HepG2 (cell line): ENCODE measurements at regions not wholly inside any gene's neighbourhood (a gene's known extent, or its start where the extent isn't known, plus 50 kb on each side); places are given as distances from the start of the nearest gene placed in this dataset.

Experiments used
- ATAC-seq: fragments of 200-7000 bp; cut with Tn5 transposase; 3 replicates; pipeline ENCODE4 v1.9.1; 2020; ENCODE audit warnings: mild to moderate bottlenecking, moderate library complexity
- BruUV-seq: library from RNA; stranded (reverse); fragments of 400-500 nt; replicated peaks from 2 replicates; lab custom pipeline; 2021; lab: Mats Ljungman, UMichigan
- CTCF ChIA-PET: fragments of 300-600 bp; formaldehyde crosslinking; extraction: SDS; loops from one replicate; lab custom pipeline; 2021; ENCODE audit warnings: low total read pairs, inconsistent platforms, low intra/inter-chr PET ratio; lab: Yijun Ruan, JAX
- POLR2A ChIA-PET: fragments of 350-600 bp; sonication (Branson Sonifier 250); formaldehyde crosslinking; loops from one replicate; lab custom pipeline; 2020; ENCODE audit warnings: antibody characterized with exemption, inconsistent platforms; lab: Yijun Ruan, JAX
- DNase-seq: peaks from one replicate; pipeline ENCODE4 v3.0.0-alpha.2; 2015; ENCODE audit warnings: low spot score
- FAIRE-seq: peaks from 3 replicates; lab custom pipeline; 2011; peaks lifted over from hg19 to GRCh38; lab: Jason Lieb, UNC
- H2AFZ ChIP-seq: one replicate; pipeline ENCODE4 v1.6.1; 2011; ENCODE audit warnings: low read length, inconsistent platforms
- H3K27ac ChIP-seq: fragments of 300-600 bp; 3 replicates; pipeline ENCODE4 v1.8.0; 2011; ENCODE audit warnings: mixed run types, mild to moderate bottlenecking, mixed read lengths, low read length, inconsistent platforms; ENCODE audit not compliant: insufficient read depth; ENCODE audit errors: extremely low read length
- H3K27me3 ChIP-seq, 2 experiments: fragments of 200-600 bp in 1 of 2; 2 replicates in 1 of 2; 3 replicates in 1 of 2; pipeline versions ENCODE4 v1.6.0 to v1.8.0; 2011; ENCODE audit warnings: low read length in 2 of 2, mild to moderate bottlenecking in 2 of 2, moderate library complexity in 2 of 2, inconsistent platforms in 1 of 2; ENCODE audit not compliant: insufficient read depth in 2 of 2, control insufficient read depth in 1 of 2
- H3K36me3 ChIP-seq, 2 experiments: fragments of 200-600 bp in 1 of 2; replicated peaks in 1 of 2; 2 replicates in 1 of 2; 3 replicates in 1 of 2; pipeline versions ENCODE4 v1.5.1 to v1.8.0; 2011; ENCODE audit warnings: low read length in 2 of 2, inconsistent platforms in 1 of 2; ENCODE audit not compliant: insufficient read depth in 2 of 2, control insufficient read depth in 1 of 2
- H3K4me1 ChIP-seq: 2 replicates; pipeline ENCODE4 v1.5.1; 2012; ENCODE audit warnings: low read length, inconsistent platforms; ENCODE audit not compliant: insufficient read depth
- H3K4me2 ChIP-seq: 2 replicates; pipeline ENCODE4 v1.6.0; 2011; ENCODE audit warnings: low read depth, low read length, inconsistent platforms
- H3K4me3 ChIP-seq, 3 experiments: fragments of 200-600 bp in 1 of 3; sonication (generic), shearing (Covaris generic) in 1 of 3; replicated peaks in 1 of 3; 2 replicates each; pipeline ENCODE4 v1.5.1; 2011 to 2016; ENCODE audit warnings: low read length in 3 of 3, inconsistent platforms in 2 of 3, low read depth in 2 of 3, mild to moderate bottlenecking in 2 of 3, control low read depth in 1 of 3, mixed read lengths in 1 of 3; ENCODE audit not compliant: insufficient read depth in 1 of 3
- H3K79me2 ChIP-seq: one replicate; pipeline ENCODE4 v1.6.1; 2011; ENCODE audit warnings: low read length, inconsistent platforms; ENCODE audit not compliant: insufficient read depth
- H3K9ac ChIP-seq: 2 replicates; pipeline ENCODE4 v1.6.0; 2011; ENCODE audit warnings: mild to moderate bottlenecking, low read depth, low read length, inconsistent platforms; ENCODE audit not compliant: insufficient read depth
- H3K9me3 ChIP-seq: 2 replicates; pipeline ENCODE4 v1.5.1; 2012; ENCODE audit warnings: mild to moderate bottlenecking, low read length
- H4K20me1 ChIP-seq: 2 replicates; pipeline ENCODE4 v1.6.0; 2011; ENCODE audit warnings: inconsistent platforms, mild to moderate bottlenecking, low read length, moderate library complexity; ENCODE audit not compliant: insufficient read depth
- CEBPB ChIP-seq: IDR thresholded peaks from 2 replicates; pipeline ENCODE4 v1.6.1; 2011; ENCODE audit warnings: low read depth, low read length, improper control_type of control experiment, borderline replicate concordance
- FOXA1 ChIP-seq, 2 experiments: fragments of 450-650 bp in 1 of 2; sonication (generic) in 1 of 2; formaldehyde crosslinking in 1 of 2; IDR thresholded peaks; 2 replicates each; pipeline versions ENCODE4 v1.4.0 to v1.6.1; 2016 to 2020; ENCODE audit warnings: missing genetic modification reagents in 1 of 2
- FOXO4 ChIP-seq: sonication (generic); formaldehyde crosslinking; conservative IDR thresholded peaks from 2 replicates; pipeline ENCODE4 v1.8.1; 2023; ENCODE audit warnings: missing genetic modification reagents
- MEIS2 ChIP-seq: sonication (generic); formaldehyde crosslinking; IDR thresholded peaks from 2 replicates; pipeline ENCODE4 v1.9.0; 2021; ENCODE audit warnings: mild to moderate bottlenecking, missing genetic modification reagents
- PAWR ChIP-seq: sonication (generic); formaldehyde crosslinking; IDR thresholded peaks from 2 replicates; pipeline ENCODE4 v1.4.0; 2020; ENCODE audit warnings: missing genetic modification reagents, mild to moderate bottlenecking, borderline replicate concordance
- STAG1 ChIP-seq: sonication (generic); formaldehyde crosslinking; IDR thresholded peaks from 2 replicates; pipeline ENCODE4 v1.4.0; 2020; ENCODE audit warnings: missing genetic modification reagents
- ZNF143 ChIP-seq: sonication (generic); formaldehyde crosslinking; IDR thresholded peaks from 2 replicates; pipeline ENCODE4 v1.4.0; 2020; ENCODE audit warnings: missing genetic modification reagents
- ZNF205 ChIP-seq: IDR thresholded peaks from 2 replicates; pipeline ENCODE4 v1.6.1; 2018; ENCODE audit warnings: missing biosample characterization, missing genetic modification reagents
- ZNF296 ChIP-seq: sonication (generic); formaldehyde crosslinking; conservative IDR thresholded peaks from 2 replicates; pipeline ENCODE4 v1.5.0; 2020; ENCODE audit warnings: mild to moderate bottlenecking, missing genetic modification reagents
- ZNF318 ChIP-seq: sonication (generic); formaldehyde crosslinking; IDR thresholded peaks from 2 replicates; pipeline ENCODE4 v1.4.0; 2020; ENCODE audit warnings: mild to moderate bottlenecking, missing genetic modification reagents
- ZNF580 ChIP-seq: IDR thresholded peaks from 2 replicates; pipeline ENCODE4 v1.6.1; 2016; ENCODE audit warnings: low read depth, borderline replicate concordance
- ZNF614 ChIP-seq: IDR thresholded peaks from 2 replicates; pipeline ENCODE4 v1.6.1; 2018; ENCODE audit warnings: missing biosample characterization, missing genetic modification reagents, inconsistent platforms, borderline replicate concordance
- ZZZ3 ChIP-seq: sonication (generic); formaldehyde crosslinking; IDR thresholded peaks from 2 replicates; pipeline ENCODE4 v1.4.0; 2020; ENCODE audit warnings: missing genetic modification reagents, mild to moderate bottlenecking, borderline replicate concordance
- WGBS: methylation state at CpG from one replicate; pipeline ENCODE4 v1.1.6; 2017; ENCODE audit warnings: low lambda C conversion rate; 5-methylcytosine and 5-hydroxymethylcytosine counted together
- in situ Hi-C: cut with HindIII; loops from 2 replicates; pipeline ENCODE4 v1.10.0; 2017; ENCODE audit warnings: low pct_unique_long_range_greater_than_20kb; ENCODE audit not compliant: extremely low pct_ligation_motif_present
- intact Hi-C: fragments of 100-400 bp; cut with micrococcal nuclease; formaldehyde crosslinking; loops from one replicate; pipeline ENCODE4 v1.10.0; 2022; ENCODE audit not compliant: unreplicated experiment

GRCh38 chr10:121365566-121365965, 232.7 kb downstream of the FGFR2 start (continued):
- TF ChIP-seq FOXA1 (IDR thresholded peaks at IDR 0.05) = no peak
- no peak for TF ChIP-seq FOXA1 (CRISPR knock-in tag; IDR thresholded peaks at IDR 0.05)
- TF ChIP-seq ZNF296 (CRISPR knock-in tag) = no peak
- no peak for TF ChIP-seq STAG1
- TF ChIP-seq ZNF205 (CRISPR knock-in tag) = no peak
- no peak for TF ChIP-seq FOXO4 (CRISPR knock-in tag)

- in situ Hi-C loops = no loop called here
- WGBS = 1% methylated on average over 9 of the region's 9 CpGs
- POLR2A ChIA-PET = no interaction called here
- no peaks in the 10 kb centered on the region for H3K79me2 ChIP-seq
- FAIRE-seq (peak; percentile 86), ATAC-seq (peak; percentile 98), DNase-seq (peak; percentile 78)
- H3K4me3 ChIP-seq = peak overlapping the region in 1 of 3 experiments; percentile 8; a peak in 1 of 6 replicates
- H3K4me1 ChIP-seq = peaks cover 20% of the 10 kb centered on the region
- peaks cover 0 to 5% of the 10 kb centered on the region in 2 experiments; a peak in 1 of 5 replicates for H3K27me3 ChIP-seq
- no peaks in the 10 kb centered on the region for H3K36me3 ChIP-seq
- BruUV-seq = no TSS peak
- H4K20me1 ChIP-seq = no peaks in the 10 kb centered on the region
- CTCF ChIA-PET = no interaction called here
- no peaks in the 10 kb centered on the region for H3K9me3 ChIP-seq
- peak overlapping the region; percentile 39 for H3K4me2 ChIP-seq
- H3K27ac ChIP-seq = no peak overlapping the region
- no peak overlapping the region for H3K9ac ChIP-seq
- no peak overlapping the region for H2AFZ ChIP-seq
- intact Hi-C loops = no loop called here
- TF ChIP-seq ZNF143 (CRISPR knock-in tag) (no peak), ZNF318 (CRISPR knock-in tag) (no peak), PAWR (CRISPR knock-in tag) (no peak), ZNF580 (CRISPR knock-in tag) (no peak), ZNF614 (0 out of 2 replicates have a peak, but pooled peaks have one; percentile 21), MEIS2 (CRISPR knock-in tag) (0 out of 2 replicates have a peak, but pooled peaks have one; percentile 33), ZZZ3 (no peak), CEBPB (peak; percentile 68; the same call in 1 of the 2 replicates)
Observed at GRCh38 chr10:121368347-121369025, 229.8 kb downstream of the FGFR2 start.
